Nephron (organoid): ENCODE measurements at regions not wholly inside any gene's neighbourhood (a gene's known extent, or its start where the extent isn't known, plus 50 kb on each side); places are given as distances from the start of the nearest gene placed in this dataset.

ENCODE experiments used
- H3K27ac Mint-ChIP-seq, 3 experiments: 2 replicates each; pipeline ENCODE4 v1.8.0; 2020; ENCODE audit warnings: mixed read lengths in 3 of 3, mild to moderate bottlenecking in 2 of 3, moderate library complexity in 1 of 3
- H3K27me3 Mint-ChIP-seq: 2 replicates; pipeline ENCODE4 v1.8.0; 2021; ENCODE audit warnings: low read depth, mild to moderate bottlenecking, moderate library complexity, mixed read lengths
- H3K36me3 Mint-ChIP-seq: 2 replicates; pipeline ENCODE4 v1.8.0; 2020; ENCODE audit warnings: low read depth, mixed read lengths
- H3K4me1 Mint-ChIP-seq: 2 replicates; pipeline ENCODE4 v1.8.0; 2020; ENCODE audit warnings: mixed read lengths
- H3K4me3 Mint-ChIP-seq, 3 experiments: 2 replicates each; pipeline ENCODE4 v1.8.0; 2020; ENCODE audit warnings: mild to moderate bottlenecking in 3 of 3, mixed read lengths in 3 of 3, moderate library complexity in 2 of 3
- H3K9me3 Mint-ChIP-seq: 2 replicates; pipeline ENCODE4 v1.8.0; 2020; ENCODE audit warnings: mixed read lengths
- TF ChIP-seq, protein P1 (sequence below), 3 experiments: fragments of 200-600 bp; sonication (generic); IDR thresholded peaks; one replicate each; pipeline ENCODE4 v1.5.0; 2021; ENCODE audit warnings: antibody characterized with exemption in 3 of 3; ENCODE audit not compliant: unreplicated experiment in 3 of 3

- Mint-ChIP-seq H3K36me3 (no peaks in the 10 kb centered on the region), H3K9me3 (no peaks in the 10 kb centered on the region), H3K27ac (no peak overlapping the region), H3K27me3 (peaks cover 20% of the 10 kb centered on the region), H3K4me3 (no peak overlapping the region), H3K4me1 (peaks cover 24% of the 10 kb centered on the region)
- TF ChIP-seq, protein P1, sequence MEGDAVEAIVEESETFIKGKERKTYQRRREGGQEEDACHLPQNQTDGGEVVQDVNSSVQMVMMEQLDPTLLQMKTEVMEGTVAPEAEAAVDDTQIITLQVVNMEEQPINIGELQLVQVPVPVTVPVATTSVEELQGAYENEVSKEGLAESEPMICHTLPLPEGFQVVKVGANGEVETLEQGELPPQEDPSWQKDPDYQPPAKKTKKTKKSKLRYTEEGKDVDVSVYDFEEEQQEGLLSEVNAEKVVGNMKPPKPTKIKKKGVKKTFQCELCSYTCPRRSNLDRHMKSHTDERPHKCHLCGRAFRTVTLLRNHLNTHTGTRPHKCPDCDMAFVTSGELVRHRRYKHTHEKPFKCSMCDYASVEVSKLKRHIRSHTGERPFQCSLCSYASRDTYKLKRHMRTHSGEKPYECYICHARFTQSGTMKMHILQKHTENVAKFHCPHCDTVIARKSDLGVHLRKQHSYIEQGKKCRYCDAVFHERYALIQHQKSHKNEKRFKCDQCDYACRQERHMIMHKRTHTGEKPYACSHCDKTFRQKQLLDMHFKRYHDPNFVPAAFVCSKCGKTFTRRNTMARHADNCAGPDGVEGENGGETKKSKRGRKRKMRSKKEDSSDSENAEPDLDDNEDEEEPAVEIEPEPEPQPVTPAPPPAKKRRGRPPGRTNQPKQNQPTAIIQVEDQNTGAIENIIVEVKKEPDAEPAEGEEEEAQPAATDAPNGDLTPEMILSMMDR (IDR thresholded peaks at IDR 0.05; ENCODE audit: unreplicated experiment in 3 of 3): no peak
These were observed 76.0 kb upstream of the CTTNBP2NL start for GRCh38 chr1:112320058-112320457.

DNA sequence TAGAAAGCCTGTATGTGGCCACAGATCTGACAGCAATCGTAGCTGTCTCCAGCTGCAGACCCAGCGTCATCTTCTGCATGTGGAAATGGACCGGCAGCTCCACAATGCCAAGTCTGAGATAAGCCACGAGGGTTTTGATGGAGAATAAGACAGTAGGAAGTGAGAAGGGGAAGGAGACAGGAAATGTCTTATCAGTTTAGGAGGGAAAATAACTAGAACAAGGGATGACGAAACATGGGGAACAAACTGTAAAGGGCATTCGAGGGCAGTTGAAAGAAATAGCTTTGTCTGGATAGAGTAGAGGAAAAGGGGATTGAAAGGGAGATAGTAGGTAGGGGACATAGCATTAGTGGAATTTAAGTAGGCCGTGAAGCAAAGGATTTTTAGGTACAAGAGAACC is 74.0 kb upstream of the CTTNBP2NL start:
- H3K9me3 Mint-ChIP-seq: no peaks in the 10 kb centered on the region
- H3K27ac Mint-ChIP-seq: no peak overlapping the region
- H3K27me3 Mint-ChIP-seq: peaks cover 31% of the 10 kb centered on the region
- TF ChIP-seq, protein P1 (IDR thresholded peaks at IDR 0.05; ENCODE audit: unreplicated experiment in 3 of 3): no peak
- H3K36me3 Mint-ChIP-seq: no peaks in the 10 kb centered on the region
- peaks cover 24% of the 10 kb centered on the region for H3K4me1 Mint-ChIP-seq
- no peak overlapping the region for H3K4me3 Mint-ChIP-seq

- Mint-ChIP-seq H3K36me3 (no peaks in the 10 kb centered on the region), H3K27me3 (peaks cover 36% of the 10 kb centered on the region), H3K4me3 (no peak overlapping the region), H3K4me1 (peaks cover 13% of the 10 kb centered on the region), H3K9me3 (no peaks in the 10 kb centered on the region), H3K27ac (no peak overlapping the region)
- TF ChIP-seq, protein P1 (IDR thresholded peaks at IDR 0.05; ENCODE audit: unreplicated experiment in 3 of 3): no peak
These were observed 72.9 kb upstream of the CTTNBP2NL start for GRCh38 chr1:112322983-112323678.

DNA sequence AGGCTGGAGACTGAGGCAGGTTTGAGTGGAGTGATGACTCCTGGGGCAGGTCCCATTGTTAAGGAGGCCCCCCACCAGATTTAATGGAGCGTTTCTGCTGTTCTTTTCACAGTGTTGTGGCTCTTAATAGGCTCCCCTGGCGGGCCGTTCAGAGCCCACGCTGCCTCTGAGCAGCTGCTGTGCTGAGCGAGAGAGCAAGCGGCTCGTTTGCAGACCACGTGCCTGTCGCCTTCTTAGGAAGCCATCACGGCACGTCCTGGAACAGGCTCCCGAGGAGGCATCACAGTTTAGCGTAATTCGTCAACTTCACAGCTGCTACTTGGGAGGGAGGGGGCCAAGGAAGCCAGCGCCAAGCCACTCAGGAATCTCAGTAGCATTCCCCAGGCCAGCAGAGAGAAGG is 70.5 kb upstream of the CTTNBP2NL start:
- Mint-ChIP-seq H3K4me3 (peak overlapping the region in 1 of 3 experiments; percentile 22), H3K4me1 (peaks cover 12% of the 10 kb centered on the region), H3K9me3 (no peaks in the 10 kb centered on the region), H3K36me3 (no peaks in the 10 kb centered on the region), H3K27me3 (peaks cover 45% of the 10 kb centered on the region), H3K27ac (no peak overlapping the region)
- TF ChIP-seq, protein P1 (IDR thresholded peaks at IDR 0.05; ENCODE audit: unreplicated experiment in 3 of 3): no peak

DNA sequence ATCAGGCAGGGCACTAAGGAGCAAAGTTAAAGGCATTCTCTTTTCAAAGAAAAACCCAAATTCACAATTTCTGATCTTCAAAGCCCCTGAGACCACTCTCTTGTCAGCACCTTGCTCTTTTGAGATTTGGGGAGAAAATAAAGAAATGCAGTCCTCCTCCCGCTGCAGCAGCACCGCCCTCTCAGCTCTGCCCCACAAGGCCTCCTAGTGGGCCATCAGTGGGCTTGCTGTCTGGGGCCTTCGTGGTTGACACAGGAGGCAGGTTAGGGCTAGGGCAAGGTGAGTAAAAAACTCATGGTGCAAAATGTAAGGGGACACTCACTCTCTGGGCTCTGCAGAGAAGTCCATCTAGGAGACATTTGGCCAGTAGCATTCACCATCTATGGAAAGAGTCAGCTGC is 67.4 kb upstream of the CTTNBP2NL start:
- H3K36me3 Mint-ChIP-seq: no peaks in the 10 kb centered on the region
- H3K27me3 Mint-ChIP-seq: peaks cover 44% of the 10 kb centered on the region
- peaks cover 18% of the 10 kb centered on the region for H3K4me1 Mint-ChIP-seq
- H3K9me3 Mint-ChIP-seq: no peaks in the 10 kb centered on the region
- no peak overlapping the region for H3K27ac Mint-ChIP-seq
- no peak overlapping the region for H3K4me3 Mint-ChIP-seq
- TF ChIP-seq, protein P1 (IDR thresholded peaks at IDR 0.05; ENCODE audit: unreplicated experiment in 3 of 3): no peak
